Spinal cord (tissue), 9 donors: ENCODE measurements at regions not wholly inside any gene's neighbourhood (a gene's known extent, or its start where the extent isn't known, plus 50 kb on each side); places are given as distances from the start of the nearest gene placed in this dataset.

Experiments
- DNase-seq, 6 donors: peaks; one replicate each; pipeline versions ENCODE4 v3.0.0 to v3.0.0-alpha.2; 2013 to 2015; ENCODE audit warnings: low spot score in 6 of 6, low read depth in 4 of 6
- H3K27ac ChIP-seq: one replicate; pipeline ENCODE4 v1.5.1; 2013; ENCODE audit warnings: low read depth, low read length, control low read depth
- H3K27me3 ChIP-seq: one replicate; pipeline ENCODE4 v1.6.1; 2013; ENCODE audit warnings: low read length; ENCODE audit not compliant: control insufficient read depth, insufficient read depth
- H3K36me3 ChIP-seq: one replicate; pipeline ENCODE4 v1.6.1; 2013; ENCODE audit warnings: low read length; ENCODE audit not compliant: control insufficient read depth, insufficient read depth
- H3K4me1 ChIP-seq: one replicate; pipeline ENCODE4 v1.6.1; 2013; ENCODE audit warnings: low read length; ENCODE audit not compliant: control insufficient read depth, insufficient read depth
- H3K4me3 ChIP-seq: one replicate; pipeline ENCODE4 v1.5.1; 2013; ENCODE audit warnings: low read depth, low read length, control low read depth
- H3K9me3 ChIP-seq: one replicate; pipeline ENCODE4 v1.6.1; 2013; ENCODE audit warnings: low read length; ENCODE audit not compliant: control insufficient read depth, insufficient read depth
- WGBS: methylation state at CpG from one replicate; pipeline ENCODE4 v1.1.5; 2013; ENCODE audit warnings: missing lambda C conversion rate; ENCODE audit not compliant: insufficient coverage; 5-methylcytosine and 5-hydroxymethylcytosine counted together
- donor health status: healthy.

GRCh38 chr2:58896638-58897037 is 655.5 kb upstream of the FANCL start:
- WGBS: 67% methylated on average over 1 of the region's 3 CpGs
- no peaks in the 10 kb centered on the region for H3K36me3 ChIP-seq
- H3K4me1 ChIP-seq: no peaks in the 10 kb centered on the region
- no peaks in the 10 kb centered on the region for H3K9me3 ChIP-seq
- DNase-seq: no peak
- H3K4me3 ChIP-seq: no peak overlapping the region
- H3K27ac ChIP-seq: no peak overlapping the region
- peaks cover 2% of the 10 kb centered on the region for H3K27me3 ChIP-seq

- WGBS: 29% methylated on average over 3 of the region's 4 CpGs
- peak in 4 of 6 donors; percentile 45 to 87 (median 59) for DNase-seq
Measured at GRCh38 chr2:58895857-58896256, 654.7 kb upstream of the FANCL start.

GRCh38 chr2:58893656-58894351 is 652.7 kb upstream of the FANCL start:
- Histone ChIP-seq H3K4me1 (no peaks in the 10 kb centered on the region), H3K4me3 (no peak overlapping the region), H3K27me3 (no peaks in the 10 kb centered on the region), H3K36me3 (no peaks in the 10 kb centered on the region), H3K9me3 (no peaks in the 10 kb centered on the region), H3K27ac (no peak overlapping the region)
- DNase-seq: peak in 2 of 6 donors; percentile 54 to 94
- WGBS: 83% methylated on average over 7 of the region's 14 CpGs

More at GRCh38 chr2:58895857-58896256, 654.7 kb upstream of the FANCL start:
- Histone ChIP-seq H3K9me3 (no peaks in the 10 kb centered on the region), H3K4me3 (no peak overlapping the region), H3K4me1 (no peaks in the 10 kb centered on the region), H3K27ac (no peak overlapping the region), H3K36me3 (no peaks in the 10 kb centered on the region), H3K27me3 (peaks cover 2% of the 10 kb centered on the region)

- Histone ChIP-seq H3K4me1 (no peaks in the 10 kb centered on the region), H3K9me3 (no peaks in the 10 kb centered on the region), H3K27ac (no peak overlapping the region), H3K27me3 (no peaks in the 10 kb centered on the region), H3K4me3 (no peak overlapping the region), H3K36me3 (no peaks in the 10 kb centered on the region)
- DNase-seq: no peak
- WGBS: no CpG with 5 or more reads among the region's 4 CpGs
Measured at GRCh38 chr2:58891828-58892377, 650.8 kb upstream of the FANCL start.

GRCh38 chr2:58890865-58891525 is 649.9 kb upstream of the FANCL start:
- Histone ChIP-seq H3K9me3 (no peaks in the 10 kb centered on the region), H3K36me3 (no peaks in the 10 kb centered on the region), H3K4me1 (no peaks in the 10 kb centered on the region), H3K27me3 (no peaks in the 10 kb centered on the region), H3K4me3 (no peak overlapping the region), H3K27ac (no peak overlapping the region)
- 80% methylated on average over 1 of the region's 2 CpGs for WGBS
- DNase-seq: no peak

GRCh38 chr2:58886009-58886408 is 644.9 kb upstream of the FANCL start:
- no peaks in the 10 kb centered on the region for H3K4me1 ChIP-seq
- peak in 1 of 6 donors; percentile 17 for DNase-seq
- no CpG with 5 or more reads among the region's 1 CpG for WGBS
- no peaks in the 10 kb centered on the region for H3K27me3 ChIP-seq
- no peaks in the 10 kb centered on the region for H3K9me3 ChIP-seq
- no peaks in the 10 kb centered on the region for H3K36me3 ChIP-seq
- no peak overlapping the region for H3K27ac ChIP-seq
- H3K4me3 ChIP-seq: no peak overlapping the region

- Histone ChIP-seq H3K4me3 (no peak overlapping the region), H3K4me1 (no peaks in the 10 kb centered on the region), H3K27ac (no peak overlapping the region), H3K9me3 (no peaks in the 10 kb centered on the region), H3K36me3 (no peaks in the 10 kb centered on the region), H3K27me3 (no peaks in the 10 kb centered on the region)
- WGBS: 100% methylated on average over 1 of the region's 4 CpGs
- DNase-seq: peak in 1 of 6 donors; percentile 9
Measured at GRCh38 chr2:58879834-58880233, 638.7 kb upstream of the FANCL start.

GRCh38 chr2:58878778-58879177 is 637.7 kb upstream of the FANCL start:
- H3K36me3 ChIP-seq: no peaks in the 10 kb centered on the region
- no peaks in the 10 kb centered on the region for H3K27me3 ChIP-seq
- WGBS: no CpG with 5 or more reads among the region's 1 CpG
- H3K4me1 ChIP-seq: no peaks in the 10 kb centered on the region
- H3K27ac ChIP-seq: no peak overlapping the region
- no peaks in the 10 kb centered on the region for H3K9me3 ChIP-seq
- DNase-seq: no peak
- no peak overlapping the region for H3K4me3 ChIP-seq

- no peaks in the 10 kb centered on the region for H3K27me3 ChIP-seq
- WGBS: no CpG with 5 or more reads among the region's 2 CpGs
- H3K4me1 ChIP-seq: no peaks in the 10 kb centered on the region
- H3K9me3 ChIP-seq: no peaks in the 10 kb centered on the region
- no peaks in the 10 kb centered on the region for H3K36me3 ChIP-seq
- no peak overlapping the region for H3K4me3 ChIP-seq
- no peak overlapping the region for H3K27ac ChIP-seq
- peak in 2 of 6 donors; percentile 39 to 53 for DNase-seq
Measured at GRCh38 chr2:58876126-58876525, 635.0 kb upstream of the FANCL start.

GRCh38 chr2:58875436-58875835 is 634.3 kb upstream of the FANCL start:
- Histone ChIP-seq H3K36me3 (no peaks in the 10 kb centered on the region), H3K27me3 (no peaks in the 10 kb centered on the region), H3K4me1 (no peaks in the 10 kb centered on the region), H3K9me3 (no peaks in the 10 kb centered on the region), H3K27ac (no peak overlapping the region), H3K4me3 (no peak overlapping the region)
- 67% methylated on average over 4 of the region's 4 CpGs for WGBS
- peak in 2 of 6 donors; percentile 30 to 94 for DNase-seq
